ENCODE measurements at regions not wholly inside any gene's neighbourhood (a gene's known extent, or its start where the extent isn't known, plus 50 kb on each side); places are given as distances from the start of the nearest gene placed in this dataset.

DNA sequence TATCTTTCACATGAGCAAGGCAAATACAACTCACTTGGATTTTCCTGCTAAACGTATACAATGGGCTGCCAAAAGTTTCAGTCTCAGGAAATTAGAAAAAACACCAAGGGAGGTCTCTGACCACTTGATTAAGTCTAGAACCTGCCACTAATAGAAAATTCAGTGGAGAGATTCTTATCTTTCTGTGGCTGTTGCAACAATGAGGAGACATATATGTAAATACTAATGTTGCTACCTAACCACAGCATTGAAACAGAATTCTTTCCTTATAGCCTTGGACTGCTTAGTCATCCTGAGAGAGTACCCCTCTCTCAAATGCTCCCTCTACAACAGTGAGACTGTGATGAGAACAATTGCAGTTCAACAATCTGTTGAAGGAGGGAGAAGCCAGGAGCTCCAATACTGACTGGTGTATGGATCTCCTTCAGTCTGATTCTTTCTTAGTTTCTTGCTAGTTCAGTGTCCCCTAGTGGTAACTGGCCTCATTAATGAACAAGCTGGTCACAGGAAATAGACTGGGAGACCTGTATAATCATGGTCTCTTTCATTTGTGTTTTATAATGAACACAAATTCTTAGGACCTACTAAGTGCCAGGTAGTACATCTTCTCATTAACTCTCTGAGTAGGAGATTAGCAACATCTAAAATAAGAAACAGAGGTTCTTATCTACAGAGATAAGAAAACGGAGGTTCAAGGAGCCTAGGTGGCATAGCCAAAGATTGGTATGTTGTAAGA, 164.5 kb downstream of the SLC38A4 start (continued):
- TF ChIP-seq ZNF274 (IDR thresholded peaks at IDR 0.05; ENCODE audit: low read depth, low read length) = no peak

GRCh38 chr12:46660719-46661109, 165.1 kb downstream of the SLC38A4 start:
- ATAC-seq (no peak), DNase-seq (ENCODE audit: low read depth, low spot score) (no peak)
- Histone ChIP-seq H3K9me2 (ENCODE audit: insufficient read depth) (no peaks in the 10 kb centered on the region), H2AFZ (ENCODE audit: low read depth, low read length, poor library complexity, severe bottlenecking) (no peak overlapping the region), H3K4me1 (ENCODE audit: control insufficient read depth in 1 of 2, insufficient read depth in 2 of 2, low read length in 2 of 2) (peaks cover 47 to 59% of the 10 kb centered on the region in 2 experiments), H3K36me3 (ENCODE audit: control insufficient read depth in 1 of 2, insufficient read depth in 2 of 2, low read length in 2 of 2) (no peaks in the 10 kb centered on the region), H3K4me2 (ENCODE audit: low read length) (peak overlapping the region; percentile 29), H3K9me3 (ENCODE audit: control insufficient read depth in 1 of 2, insufficient read depth in 1 of 2, low read depth in 1 of 2, low read length in 2 of 2) (no peaks in the 10 kb centered on the region), H3K79me2 (ENCODE audit: insufficient read depth, low read length) (no peaks in the 10 kb centered on the region), H3K9ac (ENCODE audit: low read length) (peak overlapping the region; percentile 20; the same call in 1 of the 2 replicates), H3K27me3 (ENCODE audit: insufficient read depth, low read length) (no peaks in the 10 kb centered on the region), H3K27ac (ENCODE audit: low read depth, low read length) (peak overlapping the region; percentile 21; the same call in 1 of the 2 replicates), H4K20me1 (ENCODE audit: insufficient read depth) (no peaks in the 10 kb centered on the region), H3K4me3 (replicated peaks in 1 of 2; ENCODE audit: low read depth in 1 of 2, low read length in 2 of 2) (no peak overlapping the region)
- TF ChIP-seq ZNF274 (IDR thresholded peaks at IDR 0.05; ENCODE audit: low read depth, low read length) (no peak), SIN3A (IDR thresholded peaks at IDR 0.05; ENCODE audit: low read depth) (no peak), SP1 (IDR thresholded peaks at IDR 0.05; ENCODE audit: low read depth) (no peak), REST (IDR thresholded peaks at IDR 0.05; ENCODE audit: low read depth) (no peak), CEBPB (IDR thresholded peaks at IDR 0.05; ENCODE audit: low read depth) (no peak), POLR2A (IDR thresholded peaks at IDR 0.05; ENCODE audit: borderline replicate concordance, extremely low read depth, insufficient read depth, insufficient read length) (no peak), EZH2phosphoT487 (IDR thresholded peaks at IDR 0.05; ENCODE audit: borderline replicate concordance) (no peak), SRF (IDR thresholded peaks at IDR 0.05; ENCODE audit: low read depth) (no peak), FOSL1 (IDR thresholded peaks at IDR 0.05; ENCODE audit: low read depth) (no peak), ELF1 (IDR thresholded peaks at IDR 0.05; ENCODE audit: borderline replicate concordance, low read depth) (no peak), YY1 (IDR thresholded peaks at IDR 0.05; ENCODE audit: extremely low read depth, insufficient replicate concordance, low read depth, low read length) (no peak), EGR1 (IDR thresholded peaks at IDR 0.05; ENCODE audit: low read depth) (no peak), JUND (IDR thresholded peaks at IDR 0.05) (no peak), CBX3 (IDR thresholded peaks at IDR 0.05; ENCODE audit: low read depth) (no peak)
- TF ChIP-seq, protein P1, sequence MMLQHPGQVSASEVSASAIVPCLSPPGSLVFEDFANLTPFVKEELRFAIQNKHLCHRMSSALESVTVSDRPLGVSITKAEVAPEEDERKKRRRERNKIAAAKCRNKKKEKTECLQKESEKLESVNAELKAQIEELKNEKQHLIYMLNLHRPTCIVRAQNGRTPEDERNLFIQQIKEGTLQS (IDR thresholded peaks at IDR 0.05) = no peak
- TF ChIP-seq, protein P2, sequence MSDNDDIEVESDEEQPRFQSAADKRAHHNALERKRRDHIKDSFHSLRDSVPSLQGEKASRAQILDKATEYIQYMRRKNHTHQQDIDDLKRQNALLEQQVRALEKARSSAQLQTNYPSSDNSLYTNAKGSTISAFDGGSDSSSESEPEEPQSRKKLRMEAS (IDR thresholded peaks at IDR 0.05) = no peak
- BruUV-seq (replicated peaks) = no TSS peak
- ChIA-PET CTCF (interaction anchor here (1.0 to 2.1 kb wide), 9 partner anchors 14 to 535 kb away, joined by 3 to 8 read pairs (median 4); no protein-coding TSS in a partner anchor), RAD21 (ENCODE audit: low non-redundant PET in 1 of 2, low total read pairs in 2 of 2, uncharacterized antibody in 2 of 2, unreplicated experiment in 2 of 2) (interaction anchor here in 1 of 2 experiments (1.0 kb wide), 1 partner anchor 229 kb away, joined by 4 read pairs; no protein-coding TSS in a partner anchor), POLR2A (interaction anchor here (0.7 to 1.1 kb wide), 3 partner anchors 104 to 285 kb away, joined by 3 to 7 read pairs (median 4); no protein-coding TSS in a partner anchor)
- intact Hi-C loops (cut with micrococcal nuclease) = loop anchor here (2.0 to 10.0 kb wide), 5 partner anchors 108 to 303 kb away; partner anchors contain the start of gene SLC38A2

All from HCT116 (cell line).